Suprapubic skin (tissue), 4 donors: ENCODE measurements at regions not wholly inside any gene's neighbourhood (a gene's known extent, or its start where the extent isn't known, plus 50 kb on each side); places are given as distances from the start of the nearest gene placed in this dataset.

Experiments
- DNase-seq, 2 donors: peaks; one replicate each; pipeline ENCODE4 v3.0.0-alpha.2; 2019; ENCODE audit warnings: low spot score in 2 of 2
- H3K27ac ChIP-seq: fragments of 200-600 bp; sonication (generic); one replicate; pipeline ENCODE4 v1.5.1; 2019
- H3K27me3 ChIP-seq: fragments of 200-600 bp; sonication (generic); one replicate; pipeline ENCODE4 v1.5.1; 2019
- H3K36me3 ChIP-seq: fragments of 200-600 bp; sonication (generic); one replicate; pipeline ENCODE4 v1.5.1; 2019
- H3K4me1 ChIP-seq: fragments of 200-600 bp; sonication (generic); one replicate; pipeline ENCODE4 v1.5.1; 2019
- H3K4me3 ChIP-seq: fragments of 200-600 bp; sonication (generic); one replicate; pipeline ENCODE4 v1.5.1; 2019; ENCODE audit warnings: mild to moderate bottlenecking
- H3K9me3 ChIP-seq: fragments of 200-600 bp; sonication (generic); one replicate; pipeline ENCODE4 v1.5.1; 2019
- CTCF ChIP-seq, 2 donors: fragments of 200-600 bp in 1 of 2; fragments of 450-650 bp in 1 of 2; sonication (generic) in 1 of 2; IDR thresholded peaks; one replicate each; pipeline ENCODE4 v1.5.1; 2016 to 2019; ENCODE audit warnings: antibody characterized with exemption in 2 of 2, mild to moderate bottlenecking in 1 of 2, moderate library complexity in 1 of 2
- EP300 ChIP-seq: sonication (generic); formaldehyde crosslinking; IDR thresholded peaks from one replicate; pipeline ENCODE4 v1.6.1; 2017; ENCODE audit warnings: antibody characterized with exemption
- POLR2A ChIP-seq, 2 donors: fragments of 450-650 bp; IDR thresholded peaks; one replicate each; pipeline ENCODE4 v1.6.1; 2017; ENCODE audit warnings: antibody characterized with exemption in 2 of 2, mild to moderate bottlenecking in 2 of 2, moderate library complexity in 2 of 2
- POLR2AphosphoS5 ChIP-seq, 3 donors: sonication (generic); formaldehyde crosslinking; IDR thresholded peaks; one replicate each; pipeline ENCODE4 v1.6.1; 2017; ENCODE audit warnings: antibody characterized with exemption in 3 of 3
- WGBS: methylation state at CpG from one replicate; pipeline ENCODE4 v1.1.5; 2018; 5-methylcytosine and 5-hydroxymethylcytosine counted together

GRCh38 chr15:81774309-81774708 is 271.5 kb downstream of the MEX3B start:
- no peak for DNase-seq
- Histone ChIP-seq H3K4me1 (no peaks in the 10 kb centered on the region), H3K4me3 (no peak overlapping the region), H3K27ac (no peak overlapping the region), H3K27me3 (no peaks in the 10 kb centered on the region), H3K36me3 (no peaks in the 10 kb centered on the region), H3K9me3 (no peaks in the 10 kb centered on the region)
- no peak for TF ChIP-seq EP300
- TF ChIP-seq POLR2AphosphoS5 (IDR thresholded peaks at IDR 0.05): no peak
- no peak for TF ChIP-seq CTCF (IDR thresholded peaks at IDR 0.05)
- TF ChIP-seq POLR2A (IDR thresholded peaks at IDR 0.05): no peak

GRCh38 chr15:81768773-81769172 is 277.0 kb downstream of the MEX3B start:
- no peak overlapping the region for H3K4me3 ChIP-seq
- H3K27me3 ChIP-seq: no peaks in the 10 kb centered on the region
- H3K4me1 ChIP-seq: no peaks in the 10 kb centered on the region
- H3K9me3 ChIP-seq: no peaks in the 10 kb centered on the region
- no peak overlapping the region for H3K27ac ChIP-seq
- DNase-seq: peak in 1 of 2 donors; percentile 9
- 84% methylated on average over 2 of the region's 2 CpGs for WGBS
- H3K36me3 ChIP-seq: no peaks in the 10 kb centered on the region
- TF ChIP-seq CTCF (IDR thresholded peaks at IDR 0.05) (no peak), POLR2A (IDR thresholded peaks at IDR 0.05) (no peak), EP300 (no peak), POLR2AphosphoS5 (IDR thresholded peaks at IDR 0.05) (no peak)

GRCh38 chr15:81766829-81767475 is 278.9 kb downstream of the MEX3B start:
- no peak for DNase-seq
- Histone ChIP-seq H3K9me3 (no peaks in the 10 kb centered on the region), H3K4me3 (no peak overlapping the region), H3K36me3 (no peaks in the 10 kb centered on the region), H3K4me1 (no peaks in the 10 kb centered on the region), H3K27me3 (no peaks in the 10 kb centered on the region), H3K27ac (no peak overlapping the region)
- WGBS: 89% methylated on average over 1 of the region's 1 CpG
- TF ChIP-seq POLR2AphosphoS5 (IDR thresholded peaks at IDR 0.05) (no peak), EP300 (no peak), POLR2A (IDR thresholded peaks at IDR 0.05) (no peak), CTCF (IDR thresholded peaks at IDR 0.05) (no peak)

GRCh38 chr15:81765816-81766215 is 280.0 kb downstream of the MEX3B start:
- no peak for TF ChIP-seq EP300
- TF ChIP-seq POLR2A (IDR thresholded peaks at IDR 0.05): no peak
- TF ChIP-seq CTCF (IDR thresholded peaks at IDR 0.05): no peak
- TF ChIP-seq POLR2AphosphoS5 (IDR thresholded peaks at IDR 0.05): no peak
- Histone ChIP-seq H3K27me3 (no peaks in the 10 kb centered on the region), H3K27ac (no peak overlapping the region), H3K9me3 (no peaks in the 10 kb centered on the region), H3K36me3 (no peaks in the 10 kb centered on the region), H3K4me3 (no peak overlapping the region), H3K4me1 (no peaks in the 10 kb centered on the region)
- no peak for DNase-seq
- 90% methylated on average over 2 of the region's 2 CpGs for WGBS

- 92% methylated on average over 1 of the region's 1 CpG for WGBS
- Histone ChIP-seq H3K27me3 (no peaks in the 10 kb centered on the region), H3K4me3 (no peak overlapping the region), H3K4me1 (no peaks in the 10 kb centered on the region), H3K27ac (no peak overlapping the region), H3K36me3 (no peaks in the 10 kb centered on the region), H3K9me3 (no peaks in the 10 kb centered on the region)
- DNase-seq: no peak
- no peak for TF ChIP-seq CTCF (IDR thresholded peaks at IDR 0.05)
- TF ChIP-seq POLR2AphosphoS5 (IDR thresholded peaks at IDR 0.05): no peak
- no peak for TF ChIP-seq EP300
- no peak for TF ChIP-seq POLR2A (IDR thresholded peaks at IDR 0.05)
Observed at GRCh38 chr15:81763304-81763703, 282.5 kb downstream of the MEX3B start.
